GM12891 (cell line): ENCODE measurements at regions not wholly inside any gene's neighbourhood (a gene's known extent, or its start where the extent isn't known, plus 50 kb on each side); places are given as distances from the start of the nearest gene placed in this dataset.

Source experiments
- POLR2A ChIP-seq: IDR thresholded peaks from 2 replicates; pipeline ENCODE4 v1.6.1; 2011; ENCODE audit warnings: low read depth, low read length, control low read depth
- POLR2AphosphoS5 ChIP-seq: IDR thresholded peaks from 2 replicates; pipeline ENCODE4 v1.6.1; 2011; ENCODE audit warnings: low read depth, low read length, control low read depth
- POU2F2 ChIP-seq: IDR thresholded peaks from 2 replicates; pipeline ENCODE4 v1.6.1; 2011; ENCODE audit warnings: low read depth, mild to moderate bottlenecking, control low read depth, low read length, moderate library complexity
- SPI1 ChIP-seq: IDR thresholded peaks from 2 replicates; pipeline ENCODE4 v1.6.1; 2011; ENCODE audit warnings: low read depth, low read length, control low read depth
- TAF1 ChIP-seq: IDR thresholded peaks from 2 replicates; pipeline ENCODE4 v1.6.1; 2011; ENCODE audit warnings: low read depth, low read length, control low read depth

- no peak for TF ChIP-seq POLR2A
- TF ChIP-seq TAF1: no peak
- TF ChIP-seq POLR2AphosphoS5: no peak
- TF ChIP-seq POU2F2: no peak
- TF ChIP-seq SPI1: no peak
These were observed 243.2 kb upstream of the POF1B start for GRCh38 chrX:85622635-85623034.
